ENCODE measurements at regions not wholly inside any gene's neighbourhood (a gene's known extent, or its start where the extent isn't known, plus 50 kb on each side); places are given as distances from the start of the nearest gene placed in this dataset.
A peak's percentile ranks its signal among the peaks of the same experiment; 100 is the strongest.

DNA sequence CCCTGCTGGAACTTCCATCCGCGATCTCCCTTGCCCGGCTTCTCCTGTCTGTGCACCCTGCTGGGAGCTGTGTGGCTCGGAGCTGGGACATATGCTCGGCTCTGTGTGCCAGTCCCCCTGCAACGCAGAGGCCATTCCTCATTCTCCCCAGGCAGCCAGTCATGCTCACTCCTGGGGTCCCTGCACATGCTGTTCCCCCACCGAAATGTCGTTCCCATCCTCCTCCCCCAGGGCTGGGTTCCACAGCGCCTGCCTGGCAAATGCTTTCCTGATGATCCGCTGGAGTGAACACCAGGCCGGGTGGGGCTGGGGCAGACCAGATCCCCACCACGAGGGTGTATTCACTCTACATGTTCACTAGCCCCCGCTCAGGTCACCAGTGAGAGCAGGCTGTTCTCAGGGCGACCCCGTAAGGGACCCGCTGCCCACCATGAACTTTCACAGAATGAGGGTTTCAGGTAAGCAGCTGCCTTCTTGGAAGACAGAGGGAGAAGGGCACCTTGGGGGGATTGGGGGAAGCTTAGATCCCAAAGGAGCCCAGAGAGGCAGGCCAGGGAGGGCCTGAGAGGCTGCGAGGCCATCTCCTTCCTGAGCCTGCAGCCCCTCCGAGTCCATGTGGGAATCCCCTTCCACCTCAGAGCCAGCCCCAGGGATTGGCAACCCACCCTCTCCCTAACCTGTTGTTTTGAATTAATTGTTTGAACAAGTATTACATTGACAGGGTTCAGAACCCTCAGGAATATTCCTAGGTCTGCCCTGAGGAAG is 88.7 kb upstream of the IQSEC1 start:
- H3K27me3 Mint-ChIP-seq = peaks cover 5% of the 10 kb centered on the region
- no peaks in the 10 kb centered on the region for H3K36me3 Mint-ChIP-seq
- no peak overlapping the region for H3K4me3 Mint-ChIP-seq
- no peaks in the 10 kb centered on the region for H3K9me3 Mint-ChIP-seq
- no peak overlapping the region for H3K27ac Mint-ChIP-seq
- H3K4me1 Mint-ChIP-seq = peaks cover 0 to 1% (median 0%) of the 10 kb centered on the region in 3 donors

DNA sequence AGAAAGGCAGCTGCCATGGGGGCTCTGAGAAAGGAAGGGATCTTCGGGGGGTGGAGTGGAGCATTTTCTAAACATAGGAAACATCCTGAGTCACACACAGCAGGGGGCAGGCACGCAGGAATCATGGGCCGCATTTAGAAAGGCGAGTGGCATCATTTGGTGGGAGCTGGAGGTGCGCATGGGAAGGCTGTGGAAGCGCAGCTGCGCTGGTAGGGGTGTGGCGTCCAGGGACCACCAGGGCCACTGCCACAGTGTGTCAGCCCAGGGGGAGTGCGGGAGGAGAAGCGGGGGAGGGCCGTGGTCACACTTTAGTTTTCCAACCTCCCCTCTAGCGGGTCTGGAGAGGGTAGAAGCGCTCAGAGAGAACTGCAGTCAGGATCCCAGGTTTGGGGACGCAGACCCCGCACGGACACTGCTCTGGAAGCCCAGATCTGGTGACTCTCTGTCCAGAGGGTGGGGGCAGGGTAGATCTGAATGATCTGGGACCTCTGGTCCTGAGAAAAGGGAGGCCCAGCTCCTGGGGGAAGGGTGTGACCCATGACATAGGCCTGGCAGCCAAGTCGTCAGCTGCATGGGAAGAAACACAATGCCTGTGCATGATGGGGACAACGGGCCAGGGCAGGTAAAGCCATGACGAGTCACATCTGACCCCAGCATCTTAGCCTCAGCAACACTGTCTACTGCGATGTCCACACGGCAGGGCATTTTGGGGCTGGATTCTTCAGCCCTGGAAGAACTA is 88.0 kb upstream of the IQSEC1 start:
- H3K4me3 Mint-ChIP-seq = no peak overlapping the region

DNA sequence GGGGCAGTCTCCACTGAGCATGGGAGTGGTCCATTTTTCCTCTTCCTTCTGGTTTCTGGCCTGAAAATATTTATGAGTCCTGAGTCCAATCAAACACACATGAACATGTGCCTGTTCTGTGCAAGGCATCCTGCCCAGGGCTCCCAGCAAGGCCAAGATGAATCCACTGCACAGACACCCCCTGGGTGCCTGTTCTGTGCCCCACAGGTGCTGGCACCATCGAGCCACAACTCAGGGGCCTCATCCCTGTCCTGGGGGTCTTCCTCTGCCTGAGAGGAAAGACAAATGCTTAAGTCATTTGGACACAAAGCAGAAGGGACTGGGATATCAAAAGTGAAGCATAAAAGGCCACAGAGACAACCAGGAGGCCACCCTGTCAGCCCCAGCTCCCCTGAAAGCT is 87.4 kb upstream of the IQSEC1 start:
- Mint-ChIP-seq H3K9me3 (peaks cover 0 to 4% (median 2%) of the 10 kb centered on the region in 3 donors), H3K27me3 (peaks cover 5% of the 10 kb centered on the region), H3K27ac (no peak overlapping the region), H3K4me3 (no peak overlapping the region), H3K36me3 (no peaks in the 10 kb centered on the region), H3K4me1 (peaks cover 0 to 1% (median 0%) of the 10 kb centered on the region in 3 donors)

More for the DNA sequence above, 88.0 kb upstream of the IQSEC1 start:
- Mint-ChIP-seq H3K27ac (peak overlapping the region in 1 of 3 donors; percentile 16), H3K4me1 (peaks cover 0 to 1% (median 0%) of the 10 kb centered on the region in 3 donors), H3K27me3 (peaks cover 5% of the 10 kb centered on the region), H3K36me3 (no peaks in the 10 kb centered on the region), H3K9me3 (peaks cover 0 to 2% (median 1%) of the 10 kb centered on the region in 3 donors)

DNA sequence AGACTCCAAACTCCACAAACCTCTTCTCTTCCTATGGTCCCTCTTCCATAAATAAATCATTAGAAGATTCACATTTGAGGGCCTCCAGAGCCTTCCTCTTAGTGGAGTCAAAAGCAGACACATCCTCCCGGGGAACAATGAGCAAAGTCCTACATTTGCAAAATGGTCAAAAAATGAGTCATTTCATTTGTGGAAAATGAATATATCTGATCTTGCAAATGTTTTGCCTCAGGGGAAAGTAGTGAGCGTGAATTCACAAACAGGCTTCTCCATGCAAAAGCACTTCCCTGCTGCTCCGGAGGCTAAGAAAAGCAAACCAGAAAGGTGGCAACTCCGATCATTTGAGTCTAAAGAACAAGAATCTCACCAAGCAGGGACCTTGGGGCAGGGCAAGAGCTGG is 86.7 kb upstream of the IQSEC1 start:
- Mint-ChIP-seq H3K27ac (no peak overlapping the region), H3K36me3 (no peaks in the 10 kb centered on the region), H3K4me1 (peaks cover 0 to 1% (median 0%) of the 10 kb centered on the region in 3 donors), H3K4me3 (no peak overlapping the region), H3K27me3 (peaks cover 5% of the 10 kb centered on the region), H3K9me3 (peaks cover 4 to 9% (median 7%) of the 10 kb centered on the region in 3 donors)

DNA sequence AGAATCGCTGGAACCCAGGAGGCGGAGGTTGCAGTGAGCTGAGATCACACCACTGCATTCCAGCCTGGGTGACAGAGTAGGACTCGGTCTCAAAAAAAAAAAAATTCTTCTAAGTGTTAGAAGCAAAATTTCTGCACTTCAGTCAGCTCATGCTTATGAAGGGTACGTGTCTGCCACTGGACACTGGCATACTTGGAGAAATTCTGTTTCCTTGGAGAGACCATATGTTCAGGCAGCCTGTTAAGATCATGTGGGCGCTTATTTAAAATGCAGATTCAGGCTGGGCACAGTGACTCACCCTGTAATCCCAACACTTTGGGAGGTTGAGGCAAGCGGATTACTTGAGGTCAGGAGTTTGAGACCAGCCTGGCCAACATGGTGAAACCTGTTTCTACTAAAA is 85.6 kb upstream of the IQSEC1 start:
- no peak overlapping the region for H3K4me3 Mint-ChIP-seq
- H3K27ac Mint-ChIP-seq = no peak overlapping the region
- peaks cover 8 to 13% (median 9%) of the 10 kb centered on the region in 3 donors for H3K9me3 Mint-ChIP-seq
- peaks cover 4% of the 10 kb centered on the region for H3K27me3 Mint-ChIP-seq
- H3K36me3 Mint-ChIP-seq = no peaks in the 10 kb centered on the region
- peaks cover 0 to 1% (median 0%) of the 10 kb centered on the region in 3 donors for H3K4me1 Mint-ChIP-seq

DNA sequence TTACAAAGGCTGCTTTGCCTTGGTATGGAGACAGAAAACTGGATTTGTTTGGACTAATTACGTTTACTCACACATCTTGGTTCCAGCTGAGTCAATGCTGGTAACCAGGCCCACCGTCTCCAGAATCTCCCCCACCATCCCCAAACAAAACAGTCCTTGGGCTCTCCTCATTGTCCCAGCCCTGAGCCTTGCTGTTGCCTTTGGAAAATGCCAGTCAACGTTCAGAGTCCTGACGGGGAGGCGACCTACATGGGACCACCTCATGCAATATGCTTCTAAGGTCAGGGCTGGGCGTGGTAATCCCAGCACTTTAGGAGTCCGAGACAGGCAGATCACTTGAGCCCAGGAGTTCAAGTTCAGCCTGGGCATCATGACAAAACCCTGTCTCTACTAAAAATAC is 85.2 kb upstream of the IQSEC1 start:
- H3K27me3 Mint-ChIP-seq = peaks cover 4% of the 10 kb centered on the region
- H3K36me3 Mint-ChIP-seq = no peaks in the 10 kb centered on the region
- H3K27ac Mint-ChIP-seq = no peak overlapping the region
- H3K4me3 Mint-ChIP-seq = no peak overlapping the region
- peaks cover 0 to 1% (median 0%) of the 10 kb centered on the region in 3 donors for H3K4me1 Mint-ChIP-seq
- peaks cover 8 to 13% (median 9%) of the 10 kb centered on the region in 3 donors for H3K9me3 Mint-ChIP-seq

DNA sequence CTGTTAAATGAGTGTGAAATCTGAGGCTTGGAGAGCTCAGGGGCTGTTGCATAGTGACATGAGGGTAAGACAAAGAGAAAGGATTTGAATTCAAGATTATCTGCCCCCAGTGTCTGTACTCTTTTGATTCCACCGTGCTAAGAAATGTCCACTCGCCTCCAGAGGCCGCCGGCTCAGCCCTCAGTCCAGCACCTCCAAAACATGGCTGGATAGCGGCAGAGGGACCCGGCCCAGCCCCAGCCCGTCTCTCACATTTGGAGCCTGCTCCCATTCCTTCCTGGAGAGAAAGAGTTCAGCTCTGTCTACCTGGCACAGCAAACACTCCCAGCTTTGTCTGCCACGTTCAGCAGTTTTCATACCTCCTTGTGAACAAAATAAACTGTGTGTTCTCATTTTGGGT is 84.8 kb upstream of the IQSEC1 start:
- Mint-ChIP-seq H3K9me3 (peaks cover 8 to 13% (median 9%) of the 10 kb centered on the region in 3 donors), H3K27ac (no peak overlapping the region), H3K4me1 (peaks cover 0 to 1% (median 0%) of the 10 kb centered on the region in 3 donors), H3K36me3 (no peaks in the 10 kb centered on the region), H3K27me3 (peaks cover 4% of the 10 kb centered on the region), H3K4me3 (no peak overlapping the region)

DNA sequence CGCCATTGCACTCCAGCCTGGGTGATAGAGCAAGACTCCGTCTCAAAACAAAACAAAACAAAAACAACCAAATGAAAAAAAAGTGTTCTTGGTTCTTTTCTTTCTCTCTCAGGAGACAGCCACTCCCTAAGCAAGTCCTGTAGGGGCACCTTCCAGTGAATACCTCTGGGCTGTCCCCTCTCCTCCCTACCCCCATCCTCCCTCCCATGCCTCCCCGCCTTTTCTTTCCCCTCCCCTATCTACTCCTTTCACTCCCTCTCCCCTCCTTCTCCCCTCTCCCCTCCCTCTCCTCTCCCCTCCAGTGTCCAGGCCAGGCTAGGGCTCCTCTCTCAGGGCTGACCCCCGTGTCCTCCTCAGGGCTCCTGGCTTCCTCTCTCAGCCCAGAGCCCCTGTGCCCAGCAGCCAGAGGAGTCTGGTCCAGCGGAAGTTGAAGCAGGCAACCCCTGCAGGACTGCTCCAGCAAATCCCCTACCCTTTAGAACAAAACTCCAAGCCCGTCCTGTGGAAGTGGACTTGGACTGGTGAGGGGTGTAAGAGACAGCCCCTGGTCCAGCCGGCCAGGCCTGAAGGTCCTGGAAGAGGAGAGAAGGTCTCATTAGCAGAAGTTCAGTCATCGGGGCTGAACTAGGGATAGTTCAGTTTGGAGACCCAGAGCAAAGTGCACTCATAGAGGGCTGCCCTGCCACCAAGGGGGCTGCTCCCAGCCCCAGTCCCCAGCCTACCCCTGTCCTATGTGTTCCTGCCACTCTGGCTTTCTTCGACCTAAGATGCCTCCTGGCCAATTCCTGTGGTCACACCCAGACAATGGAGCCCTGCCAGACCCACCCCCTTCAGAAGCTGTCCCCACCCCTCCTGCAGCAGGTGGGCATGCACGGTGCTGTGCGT is 79.8 kb upstream of the IQSEC1 start:
- Mint-ChIP-seq H3K27me3 (peaks cover 3% of the 10 kb centered on the region), H3K9me3 (peaks cover 8 to 13% (median 9%) of the 10 kb centered on the region in 3 donors), H3K36me3 (peaks cover 2% of the 10 kb centered on the region)

DNA sequence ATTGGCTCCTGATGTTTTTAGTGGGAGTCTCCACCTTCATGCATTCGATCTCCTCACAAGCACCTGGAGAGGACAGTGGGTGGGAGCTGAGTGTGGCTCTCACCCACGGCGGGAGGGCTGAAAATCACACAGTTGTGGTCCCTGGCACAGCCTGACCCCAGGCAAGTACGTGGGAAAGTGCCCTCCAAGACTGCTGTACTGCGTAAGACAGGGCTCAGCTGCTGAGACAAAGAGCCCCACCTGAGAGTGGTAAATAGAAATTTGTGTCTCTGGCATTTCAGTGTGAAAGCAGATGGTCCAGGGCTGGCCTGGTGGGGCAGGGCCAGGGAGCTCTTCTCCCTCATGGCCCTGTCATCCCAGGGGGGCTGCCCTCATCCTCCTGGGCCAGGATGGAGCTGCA is 77.4 kb upstream of the IQSEC1 start:
- Mint-ChIP-seq H3K27ac (peak overlapping the region in 1 of 3 donors; percentile 90), H3K4me1 (peaks cover 1 to 5% (median 3%) of the 10 kb centered on the region in 3 donors), H3K4me3 (peak overlapping the region in 1 of 4 donors; percentile 21), H3K27me3 (peaks cover 3% of the 10 kb centered on the region), H3K36me3 (peaks cover 3% of the 10 kb centered on the region), H3K9me3 (peaks cover 6 to 9% (median 9%) of the 10 kb centered on the region in 3 donors)

More for the DNA sequence above, 79.8 kb upstream of the IQSEC1 start:
- H3K27ac Mint-ChIP-seq = no peak overlapping the region
- H3K4me1 Mint-ChIP-seq = peaks cover 1 to 5% (median 3%) of the 10 kb centered on the region in 3 donors
- H3K4me3 Mint-ChIP-seq = no peak overlapping the region

DNA sequence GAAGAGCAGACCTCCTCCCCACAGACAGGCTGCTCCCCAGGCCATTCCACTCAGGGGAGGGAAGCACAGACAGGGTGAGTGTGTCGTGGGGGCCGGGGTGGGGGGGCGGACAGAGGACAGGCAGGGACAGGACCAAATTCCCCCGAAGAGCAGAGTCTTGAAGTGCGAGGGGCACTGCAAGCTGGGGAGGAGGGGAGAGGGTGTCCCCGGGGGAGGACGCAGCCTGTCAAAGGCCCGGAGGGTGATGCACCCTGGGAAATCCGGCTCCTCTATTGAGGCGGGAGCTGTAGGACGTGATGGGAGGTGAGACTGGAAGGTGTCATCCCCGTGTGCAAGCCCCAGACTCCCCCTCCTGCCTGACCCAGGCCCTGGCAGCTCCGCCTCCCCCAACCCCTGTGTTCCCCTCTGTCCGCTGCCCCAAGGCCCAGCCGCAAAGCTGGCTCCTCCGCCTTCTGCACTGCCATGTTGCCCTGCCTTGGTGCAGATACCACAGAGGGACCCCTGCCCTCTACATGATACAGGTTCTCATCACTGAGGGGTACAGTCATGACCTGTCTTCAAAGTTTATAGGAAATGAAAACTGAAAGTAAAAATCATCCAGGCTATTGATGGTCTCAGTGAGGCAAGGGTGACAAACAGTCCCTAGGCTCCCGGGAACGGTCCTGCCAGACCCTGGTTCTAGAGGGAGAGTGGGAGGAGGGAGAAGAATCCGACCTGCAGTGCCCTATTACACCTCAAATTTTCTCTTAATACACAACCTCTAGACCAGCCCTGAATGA is 76.3 kb upstream of the IQSEC1 start:
- Mint-ChIP-seq H3K4me1 (peaks cover 1 to 5% (median 3%) of the 10 kb centered on the region in 3 donors), H3K27me3 (peaks cover 4% of the 10 kb centered on the region), H3K27ac (peak overlapping the region in 1 of 3 donors; percentile 90), H3K36me3 (peaks cover 3% of the 10 kb centered on the region), H3K9me3 (peaks cover under 1 to 4% (median under 1%) of the 10 kb centered on the region in 3 donors), H3K4me3 (peak overlapping the region in 3 of 4 donors; percentile 42 to 86 (median 68))

DNA sequence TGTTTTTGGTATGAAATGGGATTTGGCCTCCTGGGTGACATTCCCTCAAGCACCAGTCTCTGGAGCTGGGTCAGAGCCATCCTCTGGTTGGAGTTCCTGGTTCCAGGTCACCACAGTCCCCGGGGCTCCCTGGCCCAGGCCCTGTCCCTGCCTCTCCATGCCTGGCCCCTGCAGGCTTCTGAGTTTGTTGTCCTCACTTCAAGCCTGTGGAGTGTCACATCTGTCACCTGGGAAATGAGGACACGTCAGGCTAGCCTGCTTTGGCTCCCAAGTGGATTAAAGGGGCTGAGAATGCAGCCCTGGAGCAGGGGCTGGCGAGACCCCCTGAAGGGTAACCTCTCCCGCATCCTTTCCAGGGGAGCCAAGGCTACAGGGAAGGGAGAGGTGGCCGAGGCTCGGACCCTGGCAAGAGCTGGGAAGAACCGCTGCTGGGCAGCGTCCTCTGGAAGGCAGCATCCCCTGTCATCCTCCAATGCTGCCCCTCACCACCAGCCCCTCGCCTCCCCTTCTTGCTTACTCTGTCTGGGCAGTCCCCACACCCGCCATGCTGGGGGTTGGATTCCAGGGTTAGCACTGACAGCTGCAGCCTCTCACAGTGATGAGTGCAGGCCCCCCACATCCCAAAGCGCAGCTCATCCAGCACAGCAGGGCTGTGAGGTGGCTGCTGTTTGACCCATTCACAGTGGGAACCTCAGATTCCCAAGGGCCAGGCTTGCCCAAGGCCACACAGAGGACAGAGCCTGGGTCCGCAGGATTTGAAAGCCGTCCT is 75.5 kb upstream of the IQSEC1 start:
- Mint-ChIP-seq H3K9me3 (peaks cover 0 to 4% (median 0%) of the 10 kb centered on the region in 3 donors), H3K27me3 (peaks cover 4% of the 10 kb centered on the region), H3K4me1 (peaks cover 1 to 5% (median 3%) of the 10 kb centered on the region in 3 donors), H3K4me3 (peak overlapping the region in 1 of 4 donors; percentile 60), H3K36me3 (peaks cover 3% of the 10 kb centered on the region), H3K27ac (no peak overlapping the region)

DNA sequence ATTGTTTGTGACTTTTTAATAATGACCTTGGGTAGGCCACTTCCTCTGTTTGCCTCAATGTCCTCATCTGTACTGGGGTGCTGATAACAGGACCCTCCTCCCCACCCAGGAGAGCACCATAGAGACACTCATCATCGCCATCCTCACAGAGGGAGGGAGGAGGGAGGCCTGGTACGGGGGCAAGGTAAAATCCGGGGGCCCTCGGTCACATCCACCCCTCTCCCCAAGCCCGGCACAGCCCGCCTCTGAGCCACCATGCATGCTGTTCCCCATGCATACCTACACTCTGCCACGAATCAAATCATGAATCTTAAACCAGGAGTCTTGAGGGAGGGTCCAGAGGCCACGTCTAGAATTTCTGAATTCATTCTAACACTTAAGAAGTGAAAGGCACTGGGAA is 74.9 kb upstream of the IQSEC1 start:
- Mint-ChIP-seq H3K9me3 (peaks cover 0 to 4% (median 0%) of the 10 kb centered on the region in 3 donors), H3K36me3 (peaks cover 3% of the 10 kb centered on the region)

DNA sequence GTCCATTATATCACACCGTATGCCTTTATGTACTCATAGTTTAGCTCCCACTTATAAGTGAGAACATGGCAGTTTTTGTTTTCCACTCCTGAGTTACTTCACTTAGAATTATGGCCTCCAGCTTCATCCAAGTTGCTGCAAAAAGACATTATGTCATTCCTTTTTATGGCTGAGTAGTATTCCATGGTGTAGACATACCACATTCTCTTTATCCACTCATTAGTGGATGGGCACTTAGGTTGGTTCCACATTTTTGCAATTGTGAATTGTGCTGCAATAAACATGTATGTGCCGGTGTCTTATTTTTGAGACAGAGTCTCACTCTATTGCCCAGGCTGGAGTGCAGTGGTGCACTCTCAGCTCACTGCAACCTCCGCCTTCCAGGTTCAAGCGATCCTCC is 74.1 kb upstream of the IQSEC1 start:
- no peak overlapping the region for H3K27ac Mint-ChIP-seq
- no peak overlapping the region for H3K4me3 Mint-ChIP-seq
- H3K36me3 Mint-ChIP-seq = peaks cover 3% of the 10 kb centered on the region
- peaks cover 1 to 5% (median 3%) of the 10 kb centered on the region in 3 donors for H3K4me1 Mint-ChIP-seq
- H3K9me3 Mint-ChIP-seq = peaks cover 0 to 4% (median 0%) of the 10 kb centered on the region in 3 donors
- H3K27me3 Mint-ChIP-seq = peaks cover 8% of the 10 kb centered on the region

More for the DNA sequence above, 74.9 kb upstream of the IQSEC1 start:
- H3K27ac Mint-ChIP-seq = peak overlapping the region in 2 of 3 donors; percentile 23 to 73
- peaks cover 7% of the 10 kb centered on the region for H3K27me3 Mint-ChIP-seq
- H3K4me1 Mint-ChIP-seq = peaks cover 1 to 5% (median 3%) of the 10 kb centered on the region in 3 donors
- H3K4me3 Mint-ChIP-seq = no peak overlapping the region

Measured in IgD-negative memory B cell (primary cell).